WERI-Rb-1 (cell line): ENCODE measurements at regions not wholly inside any gene's neighbourhood (a gene's known extent, or its start where the extent isn't known, plus 50 kb on each side); places are given as distances from the start of the nearest gene placed in this dataset.
"Not testable (repeated sequence)": the region's sequence is repeated elsewhere in the genome, so short reads cannot be mapped to it uniquely, and the experiment has no call there.

Experiments used
- DNase-seq: peaks from one replicate; pipeline ENCODE4 v3.0.0-alpha.2; 2020
- H3K27ac ChIP-seq: fragments of 250-450 bp; sonication (Bioruptor Pico); 2 replicates; pipeline ENCODE4 v1.5.1; 2020; ENCODE audit warnings: mild to moderate bottlenecking, moderate library complexity
- H3K27me3 ChIP-seq: fragments of 250-450 bp; sonication (Bioruptor Pico); 2 replicates; pipeline ENCODE4 v1.5.1; 2021; ENCODE audit warnings: mild to moderate bottlenecking, low read depth, moderate library complexity; ENCODE audit not compliant: insufficient read depth, severe bottlenecking
- H3K36me3 ChIP-seq: fragments of 250-450 bp; sonication (Bioruptor Pico); 2 replicates; pipeline ENCODE4 v1.5.1; 2020; ENCODE audit warnings: mild to moderate bottlenecking, moderate library complexity
- H3K4me3 ChIP-seq: 2 replicates; pipeline ENCODE4 v1.5.1; 2011; ENCODE audit warnings: low read depth, mild to moderate bottlenecking, control low read depth, low read length
- H3K9me3 ChIP-seq: fragments of 250-450 bp; sonication (Bioruptor Pico); 2 replicates; pipeline ENCODE4 v1.5.1; 2021; ENCODE audit warnings: mild to moderate bottlenecking, moderate library complexity; ENCODE audit not compliant: severe bottlenecking
- CTCF ChIP-seq: IDR thresholded peaks from 2 replicates; pipeline ENCODE4 v1.5.1; 2011; ENCODE audit warnings: low read depth, mild to moderate bottlenecking, control low read depth, inconsistent platforms, low read length

GRCh38 chrX:88937616-88938015, 190.6 kb downstream of the CPXCR1 start:
- Histone ChIP-seq H3K4me3 (no peak overlapping the region), H3K36me3 (no peaks in the 10 kb centered on the region), H3K9me3 (no peaks in the 10 kb centered on the region), H3K27ac (no peak overlapping the region), H3K27me3 (no peaks in the 10 kb centered on the region)
- TF ChIP-seq CTCF = no peak
- no peak for DNase-seq

- no peak for TF ChIP-seq CTCF
- DNase-seq = no peak
- H3K9me3 ChIP-seq = no peaks in the 10 kb centered on the region
- no peak overlapping the region for H3K4me3 ChIP-seq
- H3K27ac ChIP-seq = no peak overlapping the region
- H3K27me3 ChIP-seq = no peaks in the 10 kb centered on the region
- H3K36me3 ChIP-seq = no peaks in the 10 kb centered on the region
Measured at GRCh38 chrX:88940904-88941303, 193.9 kb downstream of the CPXCR1 start.

GRCh38 chrX:88944661-88945060, 197.6 kb downstream of the CPXCR1 start:
- TF ChIP-seq CTCF = no peak
- H3K27me3 ChIP-seq = peaks cover 2% of the 10 kb centered on the region
- H3K27ac ChIP-seq = no peak overlapping the region
- no peak overlapping the region for H3K4me3 ChIP-seq
- DNase-seq = no peak
- H3K36me3 ChIP-seq = no peaks in the 10 kb centered on the region
- no peaks in the 10 kb centered on the region for H3K9me3 ChIP-seq

- DNase-seq, H3K27ac ChIP-seq, H3K9me3 ChIP-seq, H3K36me3 ChIP-seq, H3K4me3 ChIP-seq: not testable (repeated sequence)
- peaks cover 11% of the 10 kb centered on the region for H3K27me3 ChIP-seq
Measured at GRCh38 chrX:88956059-88956458, 209.0 kb downstream of the CPXCR1 start.

- Histone ChIP-seq H3K27ac (no peak overlapping the region), H3K4me3 (no peak overlapping the region), H3K27me3 (peaks cover 27% of the 10 kb centered on the region), H3K9me3 (no peaks in the 10 kb centered on the region), H3K36me3 (no peaks in the 10 kb centered on the region)
- TF ChIP-seq CTCF = no peak
- no peak for DNase-seq
Measured at GRCh38 chrX:88977835-88978234, 230.8 kb downstream of the CPXCR1 start.

- TF ChIP-seq CTCF = no peak
- Histone ChIP-seq H3K27ac (no peak overlapping the region), H3K27me3 (peaks cover 39% of the 10 kb centered on the region), H3K4me3 (no peak overlapping the region), H3K36me3 (no peaks in the 10 kb centered on the region), H3K9me3 (no peaks in the 10 kb centered on the region)
- no peak for DNase-seq
Measured at GRCh38 chrX:88982183-88982582, 235.2 kb downstream of the CPXCR1 start.
